GM12875 (cell line): ENCODE measurements at regions not wholly inside any gene's neighbourhood (a gene's known extent, or its start where the extent isn't known, plus 50 kb on each side); places are given as distances from the start of the nearest gene placed in this dataset.

Experiments
- H3K4me3 ChIP-seq: one replicate; pipeline ENCODE4 v1.5.1; 2011; ENCODE audit warnings: low read depth, low read length, control low read depth
- CTCF ChIP-seq: IDR thresholded peaks from 2 replicates; pipeline ENCODE4 v1.5.1; 2011; ENCODE audit warnings: low read depth, mild to moderate bottlenecking, control low read depth, inconsistent platforms, low read length, moderate library complexity, borderline replicate concordance; ENCODE audit not compliant: insufficient read depth

DNA sequence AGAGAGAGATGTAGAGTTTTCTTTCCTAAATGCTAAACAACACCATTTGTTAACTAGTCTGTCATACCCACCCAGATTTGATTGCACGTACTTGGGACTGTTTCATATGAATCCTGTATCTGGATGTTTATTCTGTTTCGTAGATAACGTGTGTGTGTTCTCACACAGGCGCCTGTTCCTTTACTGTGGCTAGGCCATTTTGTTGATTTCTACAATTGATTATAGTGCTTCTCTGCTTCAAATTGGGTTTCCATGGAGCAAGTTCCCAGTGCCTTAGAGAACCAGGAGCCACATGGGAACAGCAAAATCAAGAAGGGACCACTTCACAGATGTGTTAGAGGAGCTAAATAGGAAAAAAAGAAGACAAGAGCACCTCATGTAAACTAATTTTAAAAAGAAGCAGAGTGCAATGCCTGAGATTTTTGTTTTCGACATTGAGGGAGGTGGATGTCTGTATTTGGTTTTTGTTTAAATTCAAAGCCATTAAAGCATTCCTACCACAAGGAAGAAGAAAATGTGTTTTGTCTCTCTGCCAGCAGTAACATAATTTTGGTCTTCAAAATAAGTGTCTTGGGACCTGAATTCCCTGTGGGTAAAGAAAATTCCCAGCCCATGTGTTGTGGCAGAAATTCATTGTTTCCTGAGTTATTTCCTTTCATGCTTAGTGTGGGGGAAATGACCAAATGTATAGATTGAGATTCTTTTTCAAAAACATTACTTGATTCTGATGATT lies 424.0 kb upstream of the C2CD4B start:
- no peak for TF ChIP-seq CTCF
- no peak overlapping the region for H3K4me3 ChIP-seq

- TF ChIP-seq CTCF: no peak
- H3K4me3 ChIP-seq: no peak overlapping the region
Measured at GRCh38 chr15:62591842-62592838, 427.1 kb upstream of the C2CD4B start.

DNA sequence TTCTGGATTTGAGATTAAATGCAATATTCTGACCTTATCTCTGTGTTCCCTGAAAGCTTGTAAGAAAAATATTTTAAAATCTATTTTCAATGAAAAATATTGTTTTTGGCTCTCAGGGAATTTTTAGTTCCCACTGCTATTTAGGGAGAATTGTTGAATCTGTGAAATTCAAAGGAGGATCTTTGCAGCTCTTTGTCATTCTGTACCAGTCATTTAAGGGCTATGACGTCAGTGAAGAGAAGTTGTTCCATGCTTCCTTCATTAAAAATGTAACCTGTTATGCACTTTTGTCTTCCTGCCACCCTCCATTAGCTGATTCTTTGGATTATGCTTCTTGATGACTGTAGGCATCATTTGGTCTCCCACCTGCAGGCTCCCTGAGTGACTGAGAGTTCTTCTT lies 427.8 kb upstream of the C2CD4B start:
- no peak overlapping the region for H3K4me3 ChIP-seq
- no peak for TF ChIP-seq CTCF

- TF ChIP-seq CTCF: no peak
Measured at GRCh38 chr15:62593681-62594399, 428.8 kb upstream of the C2CD4B start.

GRCh38 chr15:62598217-62598616 lies 433.1 kb upstream of the C2CD4B start:
- TF ChIP-seq CTCF: no peak
- H3K4me3 ChIP-seq: no peak overlapping the region

More at GRCh38 chr15:62593681-62594399, 428.8 kb upstream of the C2CD4B start:
- no peak overlapping the region for H3K4me3 ChIP-seq

DNA sequence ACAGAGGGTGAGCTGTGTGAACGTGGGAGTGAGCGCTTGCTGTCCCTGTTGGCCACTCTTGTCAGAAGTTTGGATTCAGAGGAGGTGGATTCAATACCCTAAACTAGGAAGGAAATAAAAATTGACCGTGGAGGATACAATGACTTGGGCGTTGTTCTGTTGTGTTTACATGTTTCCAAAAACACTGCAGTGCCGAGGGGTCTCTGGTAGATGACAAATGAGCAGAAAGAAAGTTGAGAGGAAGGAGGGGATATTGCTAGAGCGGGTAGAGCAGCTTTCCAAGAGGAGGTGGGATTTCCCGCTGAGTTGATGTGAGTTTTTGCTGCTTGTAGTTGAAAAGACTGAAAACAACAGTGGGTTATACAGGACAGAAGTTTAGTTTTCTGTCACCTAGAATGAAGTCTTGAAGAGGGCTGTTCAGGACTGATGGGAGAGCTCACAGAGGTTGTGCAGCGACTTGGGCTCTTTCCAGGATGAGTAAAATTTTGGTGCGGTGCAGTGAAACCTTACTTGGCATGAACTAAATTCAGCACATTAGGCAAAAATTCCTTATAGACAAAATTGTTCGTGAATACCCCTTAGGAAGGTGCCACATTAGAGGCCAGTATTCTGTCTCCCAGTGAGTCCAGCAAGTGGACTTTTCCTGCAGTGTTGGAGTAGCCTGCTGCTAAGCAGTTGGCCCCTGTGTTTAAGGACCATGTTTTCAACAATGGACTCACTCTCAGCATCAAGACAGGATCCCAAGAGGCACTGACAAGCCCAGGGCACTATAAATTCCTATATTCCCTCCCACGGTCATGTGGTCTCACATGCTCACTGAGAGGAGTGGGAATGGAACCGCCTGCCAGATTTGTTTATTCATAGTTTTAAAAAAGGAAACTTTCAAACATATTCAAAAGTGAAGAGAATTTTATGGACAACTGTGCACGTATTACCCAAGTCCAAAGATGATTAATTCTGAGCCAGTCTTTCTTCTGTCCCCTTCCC lies 435.0 kb upstream of the C2CD4B start:
- no peak for TF ChIP-seq CTCF
- H3K4me3 ChIP-seq: no peak overlapping the region
